IPS DF 6.9 (cell line): ENCODE measurements at regions not wholly inside any gene's neighbourhood (a gene's known extent, or its start where the extent isn't known, plus 50 kb on each side); places are given as distances from the start of the nearest gene placed in this dataset.

Source experiments
- DNase-seq: peaks from one replicate; pipeline ENCODE4 v3.0.0-alpha.2; 2013; ENCODE audit warnings: low read depth, low spot score
- H3K27ac ChIP-seq: one replicate; pipeline ENCODE4 v1.5.1; 2013; ENCODE audit warnings: low read length, control low read depth
- H3K27me3 ChIP-seq: 2 replicates; pipeline ENCODE4 v1.6.1; 2013; ENCODE audit warnings: mild to moderate bottlenecking, low read length; ENCODE audit not compliant: control insufficient read depth, insufficient read depth
- H3K36me3 ChIP-seq: 2 replicates; pipeline ENCODE4 v1.6.1; 2013; ENCODE audit warnings: low read length; ENCODE audit not compliant: control insufficient read depth, insufficient read depth
- H3K4me1 ChIP-seq: 2 replicates; pipeline ENCODE4 v1.6.1; 2013; ENCODE audit warnings: low read length; ENCODE audit not compliant: control insufficient read depth, insufficient read depth
- H3K4me3 ChIP-seq: 2 replicates; pipeline ENCODE4 v1.5.1; 2013; ENCODE audit warnings: mild to moderate bottlenecking, low read length
- H3K9me3 ChIP-seq: 2 replicates; pipeline ENCODE4 v1.6.1; 2013; ENCODE audit warnings: low read length, inconsistent platforms; ENCODE audit not compliant: control insufficient read depth, insufficient read depth
- WGBS: extraction: QIAGEN DNeasy Blood & Tissue Kit; methylation state at CpG from one replicate; pipeline ENCODE4 v1.1.7; 2013; ENCODE audit warnings: mixed read lengths, missing lambda C conversion rate; ENCODE audit not compliant: insufficient read length, insufficient coverage; 5-methylcytosine and 5-hydroxymethylcytosine counted together

- no peak for DNase-seq
- H3K36me3 ChIP-seq: no peaks in the 10 kb centered on the region
- WGBS: no CpG with 5 or more reads among the region's 6 CpGs
- no peaks in the 10 kb centered on the region for H3K4me1 ChIP-seq
- no peaks in the 10 kb centered on the region for H3K27me3 ChIP-seq
- H3K4me3 ChIP-seq: no peak overlapping the region
- no peak overlapping the region for H3K27ac ChIP-seq
- no peaks in the 10 kb centered on the region for H3K9me3 ChIP-seq
Observed at GRCh38 chr3:124133366-124133940, 141.5 kb upstream of the ROPN1 start.

GRCh38 chr3:124137216-124137615 lies 145.3 kb upstream of the ROPN1 start:
- no peaks in the 10 kb centered on the region for H3K4me1 ChIP-seq
- no peak overlapping the region for H3K4me3 ChIP-seq
- DNase-seq: no peak
- no peaks in the 10 kb centered on the region for H3K36me3 ChIP-seq
- no peaks in the 10 kb centered on the region for H3K9me3 ChIP-seq
- no peaks in the 10 kb centered on the region for H3K27me3 ChIP-seq
- H3K27ac ChIP-seq: no peak overlapping the region

GRCh38 chr3:124138148-124138547 lies 146.2 kb upstream of the ROPN1 start:
- no peak for DNase-seq
- H3K27me3 ChIP-seq: no peaks in the 10 kb centered on the region
- H3K9me3 ChIP-seq: no peaks in the 10 kb centered on the region

GRCh38 chr3:124140746-124141145 lies 148.8 kb upstream of the ROPN1 start:
- H3K4me3 ChIP-seq: no peak overlapping the region
- no peak overlapping the region for H3K27ac ChIP-seq
- DNase-seq: no peak
- no CpG with 5 or more reads among the region's 4 CpGs for WGBS
- no peaks in the 10 kb centered on the region for H3K9me3 ChIP-seq
- H3K4me1 ChIP-seq: no peaks in the 10 kb centered on the region
- H3K36me3 ChIP-seq: no peaks in the 10 kb centered on the region
- H3K27me3 ChIP-seq: no peaks in the 10 kb centered on the region

More at GRCh38 chr3:124138148-124138547, 146.2 kb upstream of the ROPN1 start:
- Histone ChIP-seq H3K36me3 (no peaks in the 10 kb centered on the region), H3K27ac (no peak overlapping the region), H3K4me3 (no peak overlapping the region), H3K4me1 (no peaks in the 10 kb centered on the region)

GRCh38 chr3:124142389-124142970 lies 150.6 kb upstream of the ROPN1 start:
- H3K36me3 ChIP-seq: no peaks in the 10 kb centered on the region
- H3K4me3 ChIP-seq: no peak overlapping the region
- no peaks in the 10 kb centered on the region for H3K4me1 ChIP-seq
- H3K9me3 ChIP-seq: no peaks in the 10 kb centered on the region
- no peak overlapping the region for H3K27ac ChIP-seq
- no CpG with 5 or more reads among the region's 5 CpGs for WGBS
- DNase-seq: no peak
- H3K27me3 ChIP-seq: no peaks in the 10 kb centered on the region

GRCh38 chr3:124143047-124143446 lies 151.1 kb upstream of the ROPN1 start:
- Histone ChIP-seq H3K4me1 (no peaks in the 10 kb centered on the region), H3K9me3 (no peaks in the 10 kb centered on the region), H3K27me3 (no peaks in the 10 kb centered on the region), H3K4me3 (no peak overlapping the region), H3K36me3 (no peaks in the 10 kb centered on the region), H3K27ac (no peak overlapping the region)
- DNase-seq: no peak
- no CpG with 5 or more reads among the region's 1 CpG for WGBS

- Histone ChIP-seq H3K36me3 (no peaks in the 10 kb centered on the region), H3K27me3 (no peaks in the 10 kb centered on the region), H3K4me1 (no peaks in the 10 kb centered on the region), H3K27ac (no peak overlapping the region), H3K9me3 (no peaks in the 10 kb centered on the region), H3K4me3 (no peak overlapping the region)
- 100% methylated on average over 2 of the region's 6 CpGs for WGBS
- DNase-seq: no peak
Observed at GRCh38 chr3:124144035-124144814, 152.3 kb upstream of the ROPN1 start.

- Histone ChIP-seq H3K9me3 (no peaks in the 10 kb centered on the region), H3K4me1 (no peaks in the 10 kb centered on the region), H3K27ac (no peak overlapping the region), H3K27me3 (no peaks in the 10 kb centered on the region), H3K36me3 (no peaks in the 10 kb centered on the region), H3K4me3 (no peak overlapping the region)
- no peak for DNase-seq
Observed at GRCh38 chr3:124147429-124147828, 155.5 kb upstream of the ROPN1 start.

- Histone ChIP-seq H3K27ac (no peak overlapping the region), H3K4me3 (no peak overlapping the region), H3K36me3 (no peaks in the 10 kb centered on the region), H3K4me1 (no peaks in the 10 kb centered on the region), H3K9me3 (no peaks in the 10 kb centered on the region), H3K27me3 (no peaks in the 10 kb centered on the region)
- no CpG with 5 or more reads among the region's 2 CpGs for WGBS
- DNase-seq: no peak
Observed at GRCh38 chr3:124147946-124148345, 156.0 kb upstream of the ROPN1 start.

GRCh38 chr3:124149081-124149480 lies 157.2 kb upstream of the ROPN1 start:
- H3K4me1 ChIP-seq: no peaks in the 10 kb centered on the region
- DNase-seq: no peak
- no peak overlapping the region for H3K27ac ChIP-seq
- H3K36me3 ChIP-seq: no peaks in the 10 kb centered on the region
- WGBS: no CpG with 5 or more reads among the region's 1 CpG
- no peaks in the 10 kb centered on the region for H3K9me3 ChIP-seq
- no peak overlapping the region for H3K4me3 ChIP-seq
- no peaks in the 10 kb centered on the region for H3K27me3 ChIP-seq

- DNase-seq: no peak
- Histone ChIP-seq H3K4me1 (no peaks in the 10 kb centered on the region), H3K27ac (no peak overlapping the region), H3K4me3 (no peak overlapping the region), H3K36me3 (no peaks in the 10 kb centered on the region), H3K27me3 (no peaks in the 10 kb centered on the region), H3K9me3 (no peaks in the 10 kb centered on the region)
- WGBS: no CpG with 5 or more reads among the region's 3 CpGs
Observed at GRCh38 chr3:124149771-124150170, 157.8 kb upstream of the ROPN1 start.
